Common myeloid progenitor, CD34-positive (primary cell): ENCODE measurements at regions not wholly inside any gene's neighbourhood (a gene's known extent, or its start where the extent isn't known, plus 50 kb on each side); places are given as distances from the start of the nearest gene placed in this dataset.
A peak's percentile ranks its signal among the peaks of the same experiment; 100 is the strongest.

Source experiments
- CTCF ChIA-PET: fragments of 350-600 bp; sonication (Branson Sonifier 250); formaldehyde crosslinking; loops from one replicate; lab custom pipeline; 2021; ENCODE audit warnings: antibody characterized with exemption; lab: Charles Lee
- POLR2A ChIA-PET: fragments of 350-600 bp; sonication (Branson Sonifier 250); formaldehyde crosslinking; loops from one replicate; lab custom pipeline; 2021; ENCODE audit warnings: antibody characterized with exemption; lab: Charles Lee
- DNase-seq, 3 donors: peaks; one replicate each; pipeline versions ENCODE4 v3.0.0 to v3.0.0-alpha.2; 2013
- H3K27ac ChIP-seq, 2 experiments: 1 replicate in 1 of 2; 2 replicates in 1 of 2; pipeline ENCODE4 v1.7.0; 2013; ENCODE audit warnings: inconsistent platforms in 2 of 2, low read length in 2 of 2, mild to moderate bottlenecking in 2 of 2, low read depth in 1 of 2, moderate library complexity in 1 of 2; ENCODE audit not compliant: severe bottlenecking in 2 of 2, insufficient read depth in 1 of 2, poor library complexity in 1 of 2
- H3K27me3 ChIP-seq, 5 experiments: replicated peaks in 2 of 5; 1 replicate in 3 of 5; 2 replicates in 2 of 5; pipeline versions ENCODE4 v1.6.1 to v1.7.0; 2013; ENCODE audit warnings: low read length in 4 of 5, mild to moderate bottlenecking in 2 of 5, moderate library complexity in 2 of 5, inconsistent platforms in 1 of 5; ENCODE audit not compliant: insufficient read depth in 5 of 5, control insufficient read depth in 4 of 5
- H3K36me3 ChIP-seq, 4 experiments: 1 replicate in 2 of 4; 2 replicates in 2 of 4; pipeline versions ENCODE4 v1.6.1 to v1.7.0; 2013; ENCODE audit warnings: low read length in 3 of 4, control low read depth in 1 of 4, mild to moderate bottlenecking in 1 of 4; ENCODE audit not compliant: control insufficient read depth in 4 of 4, insufficient read depth in 4 of 4
- H3K4me1 ChIP-seq, 4 experiments: 1 replicate in 3 of 4; 2 replicates in 1 of 4; pipeline versions ENCODE4 v1.6.1 to v1.7.1; 2013; ENCODE audit warnings: low read length in 3 of 4, mild to moderate bottlenecking in 3 of 4, control low read depth in 1 of 4, inconsistent platforms in 1 of 4, moderate library complexity in 1 of 4; ENCODE audit not compliant: control insufficient read depth in 4 of 4, insufficient read depth in 4 of 4; ENCODE audit errors: control extremely low read depth in 1 of 4
- H3K4me3 ChIP-seq, 7 experiments: 1 replicate in 4 of 7; 2 replicates in 3 of 7; pipeline versions ENCODE4 v1.5.1 to v1.7.0; 2013; ENCODE audit warnings: mild to moderate bottlenecking in 7 of 7, low read length in 6 of 7, moderate library complexity in 6 of 7, inconsistent platforms in 2 of 7, low read depth in 2 of 7, control low read depth in 1 of 7; ENCODE audit not compliant: insufficient read depth in 4 of 7, control insufficient read depth in 1 of 7; ENCODE audit errors: extremely low read depth in 1 of 7
- H3K9me3 ChIP-seq, 5 experiments: 1 replicate in 4 of 5; 2 replicates in 1 of 5; pipeline versions ENCODE4 v1.6.1 to v1.7.1; 2013; ENCODE audit warnings: low read length in 4 of 5, mild to moderate bottlenecking in 2 of 5, inconsistent platforms in 1 of 5, low read depth in 1 of 5, moderate library complexity in 1 of 5; ENCODE audit not compliant: control insufficient read depth in 4 of 5, insufficient read depth in 2 of 5; ENCODE audit errors: control extremely low read depth in 1 of 5
- WGBS: methylation state at CpG from one replicate; pipeline ENCODE4 v1.1.5; 2013; ENCODE audit not compliant: insufficient coverage; 5-methylcytosine and 5-hydroxymethylcytosine counted together

DNA sequence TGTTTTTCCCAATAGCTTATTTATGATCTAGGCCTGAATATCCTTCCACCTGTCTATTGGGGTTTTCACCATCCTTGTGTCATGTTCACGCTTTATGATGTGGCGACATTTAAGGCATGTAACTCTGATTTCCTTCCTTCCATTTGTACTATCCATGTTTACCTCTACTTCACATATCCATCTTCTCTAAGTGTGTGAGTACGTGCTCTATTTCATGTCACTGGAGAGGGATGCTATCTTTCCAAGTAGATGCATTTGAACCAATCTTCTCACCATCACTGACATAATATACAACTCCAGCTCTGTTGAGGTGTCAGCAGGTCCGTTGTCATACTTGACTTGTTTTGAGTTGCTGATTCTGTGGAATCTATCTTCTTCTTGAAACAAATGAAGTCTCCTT, 283.2 kb downstream of the PTBP2 start:
- no peaks in the 10 kb centered on the region for H3K27me3 ChIP-seq
- DNase-seq = no peak
- H3K4me3 ChIP-seq = no peak overlapping the region
- ChIA-PET CTCF (no interaction called here), POLR2A (no interaction called here)
- 100% methylated on average over 4 of the region's 4 CpGs for WGBS
- no peak overlapping the region for H3K27ac ChIP-seq
- H3K36me3 ChIP-seq = no peaks in the 10 kb centered on the region
- no peaks in the 10 kb centered on the region for H3K9me3 ChIP-seq
- no peaks in the 10 kb centered on the region for H3K4me1 ChIP-seq

DNA sequence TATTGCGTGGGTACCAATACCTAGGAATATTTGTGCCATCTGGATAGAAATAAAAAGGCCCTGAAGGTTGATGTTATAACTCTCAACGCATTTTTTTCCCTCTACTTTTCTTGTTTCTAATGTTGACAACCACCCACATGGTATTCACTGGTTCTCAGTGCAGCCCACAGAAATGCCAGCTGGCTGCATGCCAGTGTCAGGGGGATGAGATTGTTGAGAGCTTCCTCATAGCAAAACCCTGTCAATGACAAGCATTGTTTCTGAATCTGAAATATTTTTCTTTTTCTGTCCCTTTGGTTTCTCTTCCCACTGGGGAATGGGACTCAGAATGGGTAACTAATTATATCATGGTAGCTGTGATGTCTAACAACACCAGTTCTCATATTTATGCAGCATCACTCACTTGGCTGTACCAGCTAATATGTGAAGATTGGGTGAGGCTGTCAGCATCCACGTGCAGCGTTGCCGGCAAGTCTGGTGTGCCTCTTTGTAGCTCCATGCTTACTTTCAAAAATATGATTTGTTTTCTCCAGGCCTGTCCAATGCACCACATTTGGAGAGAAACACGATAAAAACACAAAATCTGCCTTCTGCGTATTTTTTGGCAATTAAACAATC, 284.6 kb downstream of the PTBP2 start:
- Histone ChIP-seq H3K4me3 (no peak overlapping the region), H3K4me1 (no peaks in the 10 kb centered on the region), H3K36me3 (no peaks in the 10 kb centered on the region), H3K9me3 (no peaks in the 10 kb centered on the region), H3K27ac (no peak overlapping the region), H3K27me3 (no peaks in the 10 kb centered on the region)
- 93% methylated on average over 6 of the region's 7 CpGs for WGBS
- peak in 2 of 3 donors; percentile 59 to 64 for DNase-seq
- ChIA-PET CTCF (interaction anchor here (1.0 kb wide), 1 partner anchor 13 kb away, joined by 3 read pairs; no protein-coding TSS in a partner anchor), POLR2A (no interaction called here)

DNA sequence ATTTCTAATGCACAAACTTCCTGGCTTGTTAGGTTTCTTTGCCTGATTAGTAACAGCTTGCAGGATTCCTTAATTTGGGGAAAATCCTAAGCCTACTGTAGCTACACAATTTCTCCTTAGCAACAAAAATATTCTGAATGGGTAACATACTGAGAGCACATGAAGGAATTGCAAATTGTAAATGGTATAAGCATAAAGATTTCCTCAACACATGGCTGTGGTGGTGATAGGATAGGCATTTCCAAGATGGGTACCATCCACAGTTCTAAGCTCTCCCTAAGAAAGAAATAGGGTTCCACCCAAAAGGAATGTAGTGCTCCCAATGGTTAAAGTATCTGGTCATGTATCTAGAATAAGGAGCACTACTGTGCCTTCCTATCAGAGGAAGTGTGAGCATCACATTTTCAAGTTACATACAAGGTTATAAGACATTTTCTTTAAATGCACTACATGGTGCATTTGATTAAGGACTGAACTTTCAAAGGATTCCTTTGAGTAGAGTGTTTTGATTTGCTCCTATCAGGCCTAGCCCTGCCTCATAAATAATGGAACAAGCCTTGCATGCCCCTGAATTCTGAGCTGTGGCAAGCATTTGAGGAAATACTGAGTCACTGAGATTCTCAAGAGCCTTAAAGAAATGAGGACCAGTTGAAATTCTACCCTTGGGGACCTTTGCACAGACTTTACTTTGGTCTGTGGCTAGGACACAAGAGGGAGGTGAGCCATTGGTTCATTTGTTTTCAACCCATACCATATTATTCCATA, 286.4 kb downstream of the PTBP2 start:
- Histone ChIP-seq H3K27me3 (no peaks in the 10 kb centered on the region), H3K9me3 (no peaks in the 10 kb centered on the region), H3K4me1 (no peaks in the 10 kb centered on the region), H3K36me3 (no peaks in the 10 kb centered on the region), H3K27ac (no peak overlapping the region), H3K4me3 (no peak overlapping the region)
- CTCF ChIA-PET = no interaction called here
- no peak for DNase-seq
- POLR2A ChIA-PET = no interaction called here

DNA sequence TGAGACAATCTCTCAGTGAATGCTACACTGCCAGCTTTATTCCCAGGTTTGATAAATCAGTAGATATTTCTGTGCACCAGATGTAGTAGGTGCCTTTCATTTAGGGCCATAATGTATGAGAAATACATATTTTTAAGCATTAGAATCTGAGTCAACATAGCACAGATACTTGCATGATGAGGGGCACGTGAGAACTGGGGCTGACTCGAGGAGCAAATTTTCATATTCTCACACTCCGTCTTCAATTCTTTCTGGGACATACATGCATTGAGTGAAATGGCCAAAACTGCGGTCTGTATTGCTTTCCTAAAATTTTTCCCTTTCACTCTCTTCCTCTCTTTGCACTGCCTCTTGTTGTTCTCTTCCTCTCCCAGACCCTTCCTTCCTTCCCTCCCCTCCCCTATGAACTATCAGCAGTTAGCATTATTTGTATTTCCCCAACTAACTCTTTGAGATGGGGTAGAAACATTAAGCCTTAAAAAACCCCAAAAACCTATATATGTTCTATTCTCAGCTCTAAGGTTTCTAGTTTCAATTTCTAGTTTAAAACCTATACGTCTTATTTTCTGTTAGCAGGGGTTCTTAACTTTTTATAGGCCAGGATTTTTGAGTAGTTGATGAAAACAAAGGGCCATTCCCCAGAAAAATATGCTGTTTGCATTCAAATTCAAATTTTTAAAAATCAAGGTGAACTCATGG, 289.1 kb downstream of the PTBP2 start:
- Histone ChIP-seq H3K4me3 (no peak overlapping the region), H3K36me3 (no peaks in the 10 kb centered on the region), H3K4me1 (no peaks in the 10 kb centered on the region), H3K27ac (no peak overlapping the region), H3K9me3 (no peaks in the 10 kb centered on the region), H3K27me3 (no peaks in the 10 kb centered on the region)
- POLR2A ChIA-PET = no interaction called here
- 93% methylated on average over 4 of the region's 5 CpGs for WGBS
- CTCF ChIA-PET = no interaction called here
- no peak for DNase-seq

DNA sequence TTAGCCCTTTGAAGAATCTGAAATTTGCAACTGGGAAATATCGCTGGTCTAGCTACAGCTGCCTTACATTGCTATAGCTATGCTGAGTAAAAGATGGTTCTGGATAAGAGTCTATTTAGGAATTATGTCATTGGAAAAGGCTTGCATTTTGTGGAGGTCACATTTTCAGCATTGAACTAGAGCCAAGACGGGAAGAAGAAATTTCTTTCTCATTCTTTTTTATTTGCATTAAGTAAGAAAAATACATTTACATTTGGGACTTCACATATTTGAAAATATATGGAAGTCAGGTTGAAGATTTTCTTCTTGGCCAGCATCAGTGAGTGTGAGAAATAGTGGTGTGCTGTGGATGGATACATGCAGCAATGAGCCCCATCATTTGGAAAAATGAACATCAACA, 291.6 kb downstream of the PTBP2 start:
- ChIA-PET POLR2A (no interaction called here), CTCF (no interaction called here)
- 100% methylated on average over 1 of the region's 2 CpGs for WGBS
- Histone ChIP-seq H3K9me3 (no peaks in the 10 kb centered on the region), H3K27me3 (no peaks in the 10 kb centered on the region), H3K4me3 (no peak overlapping the region), H3K36me3 (no peaks in the 10 kb centered on the region), H3K4me1 (no peaks in the 10 kb centered on the region), H3K27ac (no peak overlapping the region)
- no peak for DNase-seq

DNA sequence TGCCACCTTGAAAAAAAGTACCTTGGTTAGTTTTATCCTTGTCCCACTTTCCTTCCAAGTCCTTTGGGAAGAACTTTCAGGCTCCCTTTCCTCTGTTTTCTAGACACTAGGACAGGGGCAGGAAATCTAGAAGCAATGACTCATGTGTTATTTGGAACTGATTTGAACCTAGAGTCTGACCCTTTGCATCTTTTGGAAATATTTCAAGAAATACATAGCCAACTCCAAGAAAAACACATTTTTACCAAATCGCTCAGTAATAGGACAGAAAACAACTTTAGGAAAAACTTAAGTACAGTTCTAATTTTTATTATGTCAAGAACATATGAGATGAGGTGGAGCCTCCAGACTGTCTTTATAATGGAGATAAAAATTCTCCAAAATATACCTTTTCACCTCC, 292.4 kb downstream of the PTBP2 start:
- ChIA-PET POLR2A (no interaction called here), CTCF (no interaction called here)
- DNase-seq = no peak
- H3K4me1 ChIP-seq = no peaks in the 10 kb centered on the region
- WGBS = no CpG with 5 or more reads among the region's 1 CpG
- no peaks in the 10 kb centered on the region for H3K27me3 ChIP-seq
- no peak overlapping the region for H3K27ac ChIP-seq
- H3K36me3 ChIP-seq = no peaks in the 10 kb centered on the region
- no peaks in the 10 kb centered on the region for H3K9me3 ChIP-seq
- H3K4me3 ChIP-seq = no peak overlapping the region

DNA sequence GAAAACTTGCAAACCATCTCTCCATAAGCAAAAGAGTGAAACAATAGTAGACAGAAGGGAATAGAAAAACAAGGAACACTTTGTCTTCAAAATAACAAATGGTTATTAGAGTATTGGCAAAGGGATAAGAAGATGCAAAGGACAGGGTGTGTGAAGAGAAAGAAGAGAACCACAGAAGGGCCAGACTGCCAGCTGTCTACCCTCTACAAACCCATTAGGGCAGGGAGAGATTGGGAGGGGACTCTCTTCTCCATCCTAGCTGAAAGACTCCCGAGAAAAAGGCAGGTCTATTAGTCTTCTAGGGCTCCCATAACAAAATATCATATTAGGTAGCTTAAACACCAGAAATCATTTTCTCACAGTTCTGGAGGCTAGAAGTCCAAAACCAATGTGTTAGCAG, 292.8 kb downstream of the PTBP2 start:
- Histone ChIP-seq H3K9me3 (peaks cover 0 to 1% (median 0%) of the 10 kb centered on the region in 5 experiments), H3K4me3 (no peak overlapping the region), H3K36me3 (no peaks in the 10 kb centered on the region), H3K27ac (no peak overlapping the region), H3K27me3 (no peaks in the 10 kb centered on the region), H3K4me1 (no peaks in the 10 kb centered on the region)
- ChIA-PET CTCF (interaction anchor here (0.8 kb wide), 1 partner anchor 17 kb away, joined by 3 read pairs; no protein-coding TSS in a partner anchor), POLR2A (no interaction called here)
- no peak for DNase-seq
- no CpG with 5 or more reads among the region's 1 CpG for WGBS
